GM12874 (cell line): ENCODE measurements at regions not wholly inside any gene's neighbourhood (a gene's known extent, or its start where the extent isn't known, plus 50 kb on each side); places are given as distances from the start of the nearest gene placed in this dataset.

Experiments
- CTCF ChIP-seq: IDR thresholded peaks from 2 replicates; pipeline ENCODE4 v1.5.1; 2011; ENCODE audit warnings: low read depth, mild to moderate bottlenecking, control low read depth, low read length, moderate library complexity; ENCODE audit not compliant: insufficient read depth

- no peak for TF ChIP-seq CTCF
These were observed 374.1 kb downstream of the LRATD1 start for GRCh38 chr2:15006667-15007066.

DNA sequence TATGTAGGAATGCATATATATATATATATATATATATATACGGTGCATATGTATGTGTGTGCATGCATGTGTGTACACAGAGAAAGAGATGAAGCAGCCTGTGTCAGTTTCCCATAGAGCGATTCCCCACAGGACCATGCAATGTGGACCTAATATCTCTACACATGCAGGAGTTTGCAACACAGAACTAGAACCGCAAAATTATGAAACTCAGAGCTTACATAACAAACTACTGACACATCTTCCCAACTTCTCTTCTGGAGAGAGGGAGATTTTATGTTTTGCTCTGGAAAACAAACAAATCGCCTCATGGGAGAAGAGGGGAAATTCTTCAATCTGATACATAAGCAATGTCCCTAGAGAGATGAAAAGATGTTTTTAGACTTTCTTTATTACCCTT lies 377.2 kb downstream of the LRATD1 start:
- no peak for TF ChIP-seq CTCF

DNA sequence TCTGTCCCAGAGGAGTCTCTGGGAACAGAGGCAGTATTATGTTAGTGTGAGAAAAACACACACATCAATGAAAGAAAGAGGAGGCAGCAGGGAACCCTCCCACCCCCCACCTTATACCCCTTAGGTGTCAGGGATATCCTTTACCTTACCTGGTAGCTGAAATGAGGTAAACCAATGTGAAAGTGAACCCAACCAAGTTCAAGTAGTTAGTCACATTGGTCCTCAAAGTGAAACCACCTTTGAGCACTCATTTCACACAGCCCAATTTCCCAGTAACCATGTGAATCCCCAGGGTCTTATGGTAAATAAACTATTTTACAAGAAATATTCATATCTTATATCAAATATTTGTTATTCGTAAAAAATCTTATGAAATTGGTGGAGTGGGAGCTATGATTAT lies 377.8 kb downstream of the LRATD1 start:
- TF ChIP-seq CTCF, result no peak

DNA sequence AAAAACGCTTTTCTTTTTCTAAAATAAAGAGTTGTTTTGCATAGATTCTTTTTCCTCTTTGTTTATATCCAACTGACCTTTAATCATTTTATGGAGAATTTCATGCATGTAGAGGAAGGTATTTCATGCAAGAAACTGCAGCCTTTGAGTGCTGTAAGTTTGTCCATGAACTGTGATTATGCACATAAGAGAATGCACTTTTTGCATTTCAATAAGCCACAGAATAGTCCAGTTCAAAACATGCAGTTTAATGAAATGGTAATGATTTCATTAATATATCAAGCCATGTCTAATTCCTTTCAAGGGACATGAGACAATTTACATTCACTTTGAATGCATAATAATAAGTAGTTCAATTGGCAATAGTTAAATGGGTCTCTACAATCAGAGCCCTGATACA lies 386.3 kb downstream of the LRATD1 start:
- TF ChIP-seq CTCF, result no peak

DNA sequence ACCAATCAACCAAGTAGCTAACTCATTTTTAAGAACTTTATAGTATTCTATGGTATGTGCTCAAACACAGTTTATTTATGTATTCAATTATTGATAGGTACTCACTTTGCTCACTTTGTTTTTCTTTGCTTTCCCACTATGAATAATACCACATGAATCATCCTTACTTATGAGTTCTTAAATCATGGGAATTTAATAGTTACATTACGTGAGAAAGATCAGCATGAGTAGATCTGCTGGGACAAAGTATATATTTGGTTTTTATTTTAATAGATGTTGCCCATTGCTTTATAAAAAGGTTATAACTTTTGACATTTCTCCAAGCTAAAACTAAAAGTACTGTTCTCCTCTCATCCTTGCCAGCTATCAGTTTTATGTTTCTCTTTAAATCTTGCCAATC lies 390.7 kb downstream of the LRATD1 start:
- no peak for TF ChIP-seq CTCF

DNA sequence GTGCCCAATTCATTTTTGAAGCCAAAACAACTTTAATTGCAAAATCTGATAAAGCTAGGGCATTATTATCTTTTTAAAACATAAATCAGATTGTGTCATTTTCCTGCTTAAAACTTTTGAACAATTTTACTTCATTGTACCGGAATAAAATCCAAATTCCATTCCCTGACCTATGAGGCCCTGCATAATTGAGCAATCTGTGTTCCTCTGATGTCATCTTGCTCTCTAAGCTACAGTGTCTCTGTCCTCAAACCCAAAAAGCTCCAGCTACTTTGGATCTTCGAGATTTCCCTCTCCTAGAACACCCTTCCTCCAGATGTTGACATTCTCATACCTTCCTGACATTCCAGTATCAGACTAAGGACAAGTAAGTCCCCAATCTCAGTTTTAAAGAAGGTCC lies 395.9 kb downstream of the LRATD1 start:
- TF ChIP-seq CTCF, result no peak

DNA sequence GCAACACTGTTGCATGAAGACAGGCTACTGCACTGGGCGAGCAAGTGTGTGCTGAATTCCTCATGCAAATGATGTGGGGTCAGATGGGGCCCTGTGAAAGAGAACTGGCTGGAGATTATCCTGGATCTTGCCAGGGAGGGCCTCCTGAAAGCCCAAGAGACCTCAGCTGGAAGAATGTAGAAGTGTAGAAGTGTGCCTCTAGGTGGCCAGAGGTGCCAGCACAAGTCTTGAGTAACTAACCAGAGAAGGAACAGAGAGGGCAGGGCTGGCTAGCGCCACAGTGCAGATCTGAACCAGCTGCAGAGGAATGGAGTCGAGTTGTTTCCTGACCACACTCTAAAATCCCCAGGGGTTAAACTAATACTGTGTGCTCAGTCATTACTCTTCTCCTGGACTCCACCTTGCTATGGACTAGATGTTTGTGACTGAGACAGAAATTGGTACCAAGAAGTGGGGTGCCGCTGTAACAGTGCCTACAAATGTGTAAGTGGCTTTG lies 399.3 kb downstream of the LRATD1 start:
- TF ChIP-seq CTCF, result peak; percentile 18; the same call in 1 of the 2 replicates

DNA sequence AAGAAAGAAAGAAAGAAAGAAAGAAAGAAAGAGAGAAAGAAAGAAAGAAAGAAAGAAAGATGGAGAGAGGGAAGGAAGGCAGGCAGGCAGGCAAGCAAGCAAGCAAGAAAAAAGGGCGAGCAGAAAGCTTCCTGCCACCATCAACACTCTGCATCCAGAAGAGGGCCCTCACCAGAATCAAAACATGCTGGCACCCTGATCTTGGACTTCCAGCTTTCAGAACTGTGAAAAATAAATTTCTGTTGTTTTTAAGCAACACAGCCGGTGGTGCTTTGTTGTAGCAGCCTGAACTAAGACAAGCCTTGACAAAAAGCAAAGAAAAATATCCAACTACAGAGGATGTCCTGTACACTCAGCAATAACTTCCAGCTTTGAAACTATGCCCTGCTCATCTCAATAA lies 401.7 kb downstream of the LRATD1 start:
- TF ChIP-seq CTCF, result no peak
